GM12878 (cell line): ENCODE measurements at regions not wholly inside any gene's neighbourhood (a gene's known extent, or its start where the extent isn't known, plus 50 kb on each side); places are given as distances from the start of the nearest gene placed in this dataset.

Experiments
- BHLHE40 ChIP-seq, 2 experiments: fragments of 450-650 bp in 1 of 2; IDR thresholded peaks; 2 replicates each; pipeline ENCODE4 v1.6.1; 2011 to 2017; ENCODE audit warnings: low read depth in 2 of 2, borderline replicate concordance in 1 of 2, improper control_type of control experiment in 1 of 2, low read length in 1 of 2, mild to moderate bottlenecking in 1 of 2
- EZH2 ChIP-seq: IDR thresholded peaks from 2 replicates; pipeline ENCODE4 v1.6.1; 2012; ENCODE audit warnings: low read depth, mild to moderate bottlenecking, control low read depth, inconsistent platforms, low read length, borderline replicate concordance; ENCODE audit not compliant: control insufficient read depth
- GATAD2B ChIP-seq: fragments of 450-650 bp; conservative IDR thresholded peaks from 2 replicates; pipeline ENCODE4 v1.6.1; 2017; ENCODE audit warnings: low read depth, mild to moderate bottlenecking, moderate library complexity
- IKZF1 ChIP-seq: fragments of 450-650 bp; conservative IDR thresholded peaks from 2 replicates; pipeline ENCODE4 v1.6.1; 2017; ENCODE audit warnings: antibody characterized with exemption, mild to moderate bottlenecking
- KDM1A ChIP-seq: fragments of 200-600 bp; sonication (generic); IDR thresholded peaks from 2 replicates; pipeline ENCODE4 v1.6.1; 2016; ENCODE audit warnings: borderline replicate concordance
- POLR2A ChIP-seq: IDR thresholded peaks from 2 replicates; pipeline ENCODE4 v1.6.1; 2011; ENCODE audit warnings: low read depth, mild to moderate bottlenecking, low read length
- POLR2AphosphoS5 ChIP-seq: IDR thresholded peaks from 2 replicates; pipeline ENCODE4 v1.6.1; 2011; ENCODE audit warnings: mild to moderate bottlenecking, low read length, inconsistent platforms
- RELA ChIP-seq: fragments of 450-650 bp; IDR thresholded peaks from 2 replicates; pipeline ENCODE4 v1.8.0; 2014; ENCODE audit warnings: borderline replicate concordance; ENCODE audit not compliant: partially characterized antibody
- TCF12 ChIP-seq: IDR thresholded peaks from 2 replicates; pipeline ENCODE4 v1.6.1; 2011; ENCODE audit warnings: low read depth, mild to moderate bottlenecking, low read length
- TF ChIP-seq, protein P1 (sequence below): IDR thresholded peaks from 2 replicates; pipeline ENCODE4 v1.6.1; 2011; ENCODE audit warnings: low read depth, low read length, improper control_type of control experiment, borderline replicate concordance
- TF ChIP-seq, protein P2 (sequence below): fragments of 450-650 bp; formaldehyde crosslinking; IDR thresholded peaks from 2 replicates; pipeline ENCODE4 v1.5.0; 2022; ENCODE audit warnings: mild to moderate bottlenecking, missing genetic modification characterization
- TF ChIP-seq, protein P3 (sequence below): IDR thresholded peaks from 2 replicates; pipeline ENCODE4 v1.6.1; 2011; ENCODE audit warnings: low read depth, mild to moderate bottlenecking, low read length, moderate library complexity, borderline replicate concordance; ENCODE audit errors: extremely low read depth
- TF ChIP-seq, protein P4 (sequence below), 3 experiments: IDR thresholded peaks in 2 of 3; conservative IDR thresholded peaks in 1 of 3; 2 replicates each; pipeline ENCODE4 v1.5.1; 2011; ENCODE audit warnings: low read depth in 3 of 3, low read length in 3 of 3, mild to moderate bottlenecking in 3 of 3, control low read depth in 2 of 3, moderate library complexity in 2 of 3, inconsistent platforms in 1 of 3, mixed read lengths in 1 of 3; ENCODE audit not compliant: control insufficient read depth in 2 of 3, insufficient read depth in 1 of 3; ENCODE audit errors: extremely low read depth in 1 of 3
- TF ChIP-seq, protein P5 (sequence below): fragments of 450-650 bp; IDR thresholded peaks from 2 replicates; pipeline ENCODE4 v1.6.1; 2017; ENCODE audit warnings: antibody characterized with exemption, mild to moderate bottlenecking, moderate library complexity

DNA sequence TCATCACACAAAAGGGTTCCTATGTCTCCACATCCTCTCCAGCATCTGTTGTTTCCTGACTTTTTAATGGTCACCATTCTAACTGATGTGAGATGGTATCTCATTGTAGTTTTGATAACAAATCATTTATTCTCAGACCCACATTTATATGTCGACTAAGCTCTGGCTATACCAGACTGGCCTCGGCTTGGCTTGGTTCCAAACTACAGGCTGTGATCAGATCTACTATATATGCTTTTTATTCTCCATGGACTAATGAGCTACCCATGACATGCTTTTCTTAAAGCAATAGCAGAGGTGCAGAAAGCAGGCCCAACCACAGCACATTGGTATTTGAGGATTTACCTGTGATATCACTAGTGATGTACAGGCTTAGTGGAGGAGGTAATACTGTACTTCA lies 139.8 kb upstream of the PGR start:
- TF ChIP-seq IKZF1 (no peak), TCF12 (no peak), POLR2A (no peak), KDM1A (no peak), BHLHE40 (IDR thresholded peaks at IDR 0.05; ENCODE audit: borderline replicate concordance in 1 of 2, low read depth in 2 of 2, low read length in 1 of 2) (no peak), GATAD2B (no peak), POLR2AphosphoS5 (no peak), EZH2 (no peak), RELA (no peak)
- TF ChIP-seq, protein P1, sequence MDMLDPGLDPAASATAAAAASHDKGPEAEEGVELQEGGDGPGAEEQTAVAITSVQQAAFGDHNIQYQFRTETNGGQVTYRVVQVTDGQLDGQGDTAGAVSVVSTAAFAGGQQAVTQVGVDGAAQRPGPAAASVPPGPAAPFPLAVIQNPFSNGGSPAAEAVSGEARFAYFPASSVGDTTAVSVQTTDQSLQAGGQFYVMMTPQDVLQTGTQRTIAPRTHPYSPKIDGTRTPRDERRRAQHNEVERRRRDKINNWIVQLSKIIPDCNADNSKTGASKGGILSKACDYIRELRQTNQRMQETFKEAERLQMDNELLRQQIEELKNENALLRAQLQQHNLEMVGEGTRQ, result no peak
- TF ChIP-seq, protein P2, sequence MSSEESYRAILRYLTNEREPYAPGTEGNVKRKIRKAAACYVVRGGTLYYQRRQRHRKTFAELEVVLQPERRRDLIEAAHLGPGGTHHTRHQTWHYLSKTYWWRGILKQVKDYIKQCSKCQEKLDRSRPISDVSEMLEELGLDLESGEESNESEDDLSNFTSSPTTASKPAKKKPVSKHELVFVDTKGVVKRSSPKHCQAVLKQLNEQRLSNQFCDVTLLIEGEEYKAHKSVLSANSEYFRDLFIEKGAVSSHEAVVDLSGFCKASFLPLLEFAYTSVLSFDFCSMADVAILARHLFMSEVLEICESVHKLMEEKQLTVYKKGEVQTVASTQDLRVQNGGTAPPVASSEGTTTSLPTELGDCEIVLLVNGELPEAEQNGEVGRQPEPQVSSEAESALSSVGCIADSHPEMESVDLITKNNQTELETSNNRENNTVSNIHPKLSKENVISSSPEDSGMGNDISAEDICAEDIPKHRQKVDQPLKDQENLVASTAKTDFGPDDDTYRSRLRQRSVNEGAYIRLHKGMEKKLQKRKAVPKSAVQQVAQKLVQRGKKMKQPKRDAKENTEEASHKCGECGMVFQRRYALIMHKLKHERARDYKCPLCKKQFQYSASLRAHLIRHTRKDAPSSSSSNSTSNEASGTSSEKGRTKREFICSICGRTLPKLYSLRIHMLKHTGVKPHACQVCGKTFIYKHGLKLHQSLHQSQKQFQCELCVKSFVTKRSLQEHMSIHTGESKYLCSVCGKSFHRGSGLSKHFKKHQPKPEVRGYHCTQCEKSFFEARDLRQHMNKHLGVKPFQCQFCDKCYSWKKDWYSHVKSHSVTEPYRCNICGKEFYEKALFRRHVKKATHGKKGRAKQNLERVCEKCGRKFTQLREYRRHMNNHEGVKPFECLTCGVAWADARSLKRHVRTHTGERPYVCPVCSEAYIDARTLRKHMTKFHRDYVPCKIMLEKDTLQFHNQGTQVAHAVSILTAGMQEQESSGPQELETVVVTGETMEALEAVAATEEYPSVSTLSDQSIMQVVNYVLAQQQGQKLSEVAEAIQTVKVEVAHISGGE (CRISPR knock-in tag), result no peak
- TF ChIP-seq, protein P3, sequence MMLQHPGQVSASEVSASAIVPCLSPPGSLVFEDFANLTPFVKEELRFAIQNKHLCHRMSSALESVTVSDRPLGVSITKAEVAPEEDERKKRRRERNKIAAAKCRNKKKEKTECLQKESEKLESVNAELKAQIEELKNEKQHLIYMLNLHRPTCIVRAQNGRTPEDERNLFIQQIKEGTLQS, result no peak
- TF ChIP-seq, protein P4, sequence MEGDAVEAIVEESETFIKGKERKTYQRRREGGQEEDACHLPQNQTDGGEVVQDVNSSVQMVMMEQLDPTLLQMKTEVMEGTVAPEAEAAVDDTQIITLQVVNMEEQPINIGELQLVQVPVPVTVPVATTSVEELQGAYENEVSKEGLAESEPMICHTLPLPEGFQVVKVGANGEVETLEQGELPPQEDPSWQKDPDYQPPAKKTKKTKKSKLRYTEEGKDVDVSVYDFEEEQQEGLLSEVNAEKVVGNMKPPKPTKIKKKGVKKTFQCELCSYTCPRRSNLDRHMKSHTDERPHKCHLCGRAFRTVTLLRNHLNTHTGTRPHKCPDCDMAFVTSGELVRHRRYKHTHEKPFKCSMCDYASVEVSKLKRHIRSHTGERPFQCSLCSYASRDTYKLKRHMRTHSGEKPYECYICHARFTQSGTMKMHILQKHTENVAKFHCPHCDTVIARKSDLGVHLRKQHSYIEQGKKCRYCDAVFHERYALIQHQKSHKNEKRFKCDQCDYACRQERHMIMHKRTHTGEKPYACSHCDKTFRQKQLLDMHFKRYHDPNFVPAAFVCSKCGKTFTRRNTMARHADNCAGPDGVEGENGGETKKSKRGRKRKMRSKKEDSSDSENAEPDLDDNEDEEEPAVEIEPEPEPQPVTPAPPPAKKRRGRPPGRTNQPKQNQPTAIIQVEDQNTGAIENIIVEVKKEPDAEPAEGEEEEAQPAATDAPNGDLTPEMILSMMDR (IDR thresholded peaks at IDR 0.05 in 2 of 3, conservative IDR thresholded peaks at IDR 0.05 in 1 of 3; ENCODE audit: control insufficient read depth in 2 of 3, extremely low read depth in 1 of 3, insufficient read depth in 1 of 3, low read depth in 3 of 3, low read length in 3 of 3), result no peak
- TF ChIP-seq, protein P5, sequence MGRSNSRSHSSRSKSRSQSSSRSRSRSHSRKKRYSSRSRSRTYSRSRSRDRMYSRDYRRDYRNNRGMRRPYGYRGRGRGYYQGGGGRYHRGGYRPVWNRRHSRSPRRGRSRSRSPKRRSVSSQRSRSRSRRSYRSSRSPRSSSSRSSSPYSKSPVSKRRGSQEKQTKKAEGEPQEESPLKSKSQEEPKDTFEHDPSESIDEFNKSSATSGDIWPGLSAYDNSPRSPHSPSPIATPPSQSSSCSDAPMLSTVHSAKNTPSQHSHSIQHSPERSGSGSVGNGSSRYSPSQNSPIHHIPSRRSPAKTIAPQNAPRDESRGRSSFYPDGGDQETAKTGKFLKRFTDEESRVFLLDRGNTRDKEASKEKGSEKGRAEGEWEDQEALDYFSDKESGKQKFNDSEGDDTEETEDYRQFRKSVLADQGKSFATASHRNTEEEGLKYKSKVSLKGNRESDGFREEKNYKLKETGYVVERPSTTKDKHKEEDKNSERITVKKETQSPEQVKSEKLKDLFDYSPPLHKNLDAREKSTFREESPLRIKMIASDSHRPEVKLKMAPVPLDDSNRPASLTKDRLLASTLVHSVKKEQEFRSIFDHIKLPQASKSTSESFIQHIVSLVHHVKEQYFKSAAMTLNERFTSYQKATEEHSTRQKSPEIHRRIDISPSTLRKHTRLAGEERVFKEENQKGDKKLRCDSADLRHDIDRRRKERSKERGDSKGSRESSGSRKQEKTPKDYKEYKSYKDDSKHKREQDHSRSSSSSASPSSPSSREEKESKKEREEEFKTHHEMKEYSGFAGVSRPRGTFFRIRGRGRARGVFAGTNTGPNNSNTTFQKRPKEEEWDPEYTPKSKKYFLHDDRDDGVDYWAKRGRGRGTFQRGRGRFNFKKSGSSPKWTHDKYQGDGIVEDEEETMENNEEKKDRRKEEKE, result no peak
